Keratinocyte (primary cell): ENCODE measurements at regions not wholly inside any gene's neighbourhood (a gene's known extent, or its start where the extent isn't known, plus 50 kb on each side); places are given as distances from the start of the nearest gene placed in this dataset.

ENCODE experiments used
- DNase-seq: peaks from one replicate; pipeline ENCODE4 v3.0.0-alpha.2; 2011; ENCODE audit warnings: low read depth, missing footprints, low spot score
- FAIRE-seq: peaks from 2 replicates; lab custom pipeline; 2011; peaks lifted over from hg19 to GRCh38; lab: Jason Lieb, UNC
- H2AFZ ChIP-seq: 2 replicates; pipeline ENCODE4 v1.6.0; 2012; ENCODE audit warnings: low read length, control low read depth, inconsistent platforms; ENCODE audit not compliant: control insufficient read depth
- H3K27ac ChIP-seq: 2 replicates; pipeline ENCODE4 v1.5.1; 2011; ENCODE audit warnings: low read length; ENCODE audit not compliant: control insufficient read depth, insufficient read depth
- H3K27me3 ChIP-seq: 3 replicates; pipeline ENCODE4 v1.6.0; 2011; ENCODE audit warnings: low read length; ENCODE audit not compliant: control insufficient read depth, insufficient read depth; ENCODE audit errors: extremely low read depth
- H3K36me3 ChIP-seq, 2 experiments: 2 replicates in 1 of 2; 3 replicates in 1 of 2; pipeline ENCODE4 v1.5.1; 2011; ENCODE audit warnings: low read length in 2 of 2, mild to moderate bottlenecking in 1 of 2; ENCODE audit not compliant: control insufficient read depth in 2 of 2, insufficient read depth in 2 of 2; ENCODE audit errors: extremely low read depth in 1 of 2
- H3K4me1 ChIP-seq: 3 replicates; pipeline ENCODE4 v1.5.1; 2011; ENCODE audit warnings: low read length; ENCODE audit not compliant: control insufficient read depth, insufficient read depth; ENCODE audit errors: extremely low read depth
- H3K4me2 ChIP-seq: 3 replicates; pipeline ENCODE4 v1.6.0; 2011; ENCODE audit warnings: low read depth, low read length; ENCODE audit not compliant: control insufficient read depth, insufficient read depth; ENCODE audit errors: extremely low read depth
- H3K4me3 ChIP-seq, 3 experiments: fragments of 200-600 bp in 1 of 3; sonication (generic) in 1 of 3; 2 replicates in 2 of 3; 3 replicates in 1 of 3; pipeline ENCODE4 v1.5.1; 2011 to 2016; ENCODE audit warnings: low read length in 3 of 3, mild to moderate bottlenecking in 3 of 3, control low read depth in 2 of 3, inconsistent platforms in 1 of 3, low read depth in 1 of 3, mixed read lengths in 1 of 3, mixed run types in 1 of 3, moderate library complexity in 1 of 3; ENCODE audit not compliant: control insufficient read depth in 2 of 3, insufficient read depth in 2 of 3; ENCODE audit errors: extremely low read depth in 1 of 3
- H3K79me2 ChIP-seq: 2 replicates; pipeline ENCODE4 v1.6.0; 2012; ENCODE audit warnings: low read length; ENCODE audit not compliant: control insufficient read depth, insufficient read depth
- H3K9ac ChIP-seq: 3 replicates; pipeline ENCODE4 v1.6.0; 2011; ENCODE audit warnings: low read length; ENCODE audit not compliant: control insufficient read depth, insufficient read depth; ENCODE audit errors: extremely low read depth
- H3K9me1 ChIP-seq: 3 replicates; pipeline ENCODE4 v1.6.0; 2011; ENCODE audit warnings: low read length; ENCODE audit not compliant: control insufficient read depth, insufficient read depth; ENCODE audit errors: extremely low read depth
- H3K9me3 ChIP-seq: 2 replicates; pipeline ENCODE4 v1.5.1; 2012; ENCODE audit warnings: low read depth, low read length; ENCODE audit not compliant: control insufficient read depth
- H4K20me1 ChIP-seq: 3 replicates; pipeline ENCODE4 v1.6.0; 2011; ENCODE audit warnings: low read length; ENCODE audit not compliant: control insufficient read depth, insufficient read depth; ENCODE audit errors: extremely low read depth
- EZH2 ChIP-seq: IDR thresholded peaks from one replicate; pipeline ENCODE4 v1.6.1; 2012; ENCODE audit warnings: inconsistent platforms, mild to moderate bottlenecking, low read length, moderate library complexity
- dilution Hi-C: fragments of 300-500 bp; cut with MboI; formaldehyde crosslinking; loops from one replicate; pipeline ENCODE4 v1.7.0; 2020; ENCODE audit warnings: low sequenced_read_pairs; ENCODE audit not compliant: extremely low pct_ligation_motif_present
- TF ChIP-seq, protein P1 (sequence below), 3 experiments: IDR thresholded peaks in 1 of 3; conservative IDR thresholded peaks in 1 of 3; optimal IDR thresholded peaks in 1 of 3; 2 replicates in 2 of 3; 3 replicates in 1 of 3; pipeline versions ENCODE3 to v1.5.1; 2011; ENCODE audit warnings: low read length in 3 of 3, mild to moderate bottlenecking in 3 of 3, moderate library complexity in 2 of 3, control low read depth in 1 of 3, inconsistent platforms in 1 of 3; ENCODE audit not compliant: insufficient read depth in 2 of 3; ENCODE audit errors: extremely low read depth in 1 of 3

DNA sequence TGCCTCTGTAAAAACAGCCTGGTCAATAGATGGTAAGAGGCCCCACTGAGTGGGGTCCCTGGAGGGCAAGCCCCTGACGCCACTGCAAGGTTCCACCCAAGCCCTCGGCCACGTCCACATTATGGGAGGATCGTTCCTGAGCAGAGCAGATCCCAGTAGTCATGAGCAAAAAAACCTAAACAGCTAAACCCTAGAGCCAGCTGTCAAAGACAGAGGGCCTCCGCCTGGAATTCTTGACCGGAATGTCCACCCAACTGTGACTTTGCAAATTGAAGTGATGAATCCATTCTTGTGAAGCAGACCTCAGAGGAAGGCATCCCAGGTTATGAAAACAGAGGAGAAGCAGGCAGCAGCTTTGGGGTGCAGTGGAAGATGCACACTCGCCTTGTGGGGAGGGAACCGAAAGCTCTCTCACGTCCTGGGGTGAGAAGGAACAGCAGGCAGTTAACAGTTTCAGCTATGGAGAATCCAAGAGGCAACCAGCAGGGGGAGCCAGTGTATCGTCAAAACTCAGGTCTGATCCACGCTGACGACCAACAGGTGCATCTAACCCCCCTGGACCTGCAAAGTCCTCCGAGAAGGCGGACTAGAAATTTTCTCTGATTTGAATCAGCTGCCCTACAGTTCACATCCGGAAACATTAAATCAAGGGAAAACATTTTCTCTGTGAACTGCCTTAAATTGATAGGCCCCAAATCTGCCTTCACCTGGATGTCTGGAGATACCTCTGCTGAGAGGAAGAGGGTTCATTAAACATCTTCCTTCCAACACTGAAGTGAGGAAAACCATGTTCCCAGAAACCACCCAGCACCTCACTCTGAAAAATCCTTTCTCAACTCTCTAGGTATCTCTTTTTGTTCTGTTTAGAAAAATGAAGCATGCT, 139.1 kb upstream of the PFKP start:
- H2AFZ ChIP-seq = no peak overlapping the region
- no peak overlapping the region for H3K9ac ChIP-seq
- no peaks in the 10 kb centered on the region for H3K9me3 ChIP-seq
- H3K79me2 ChIP-seq = no peaks in the 10 kb centered on the region
- TF ChIP-seq EZH2 = no peak
- TF ChIP-seq, protein P1, sequence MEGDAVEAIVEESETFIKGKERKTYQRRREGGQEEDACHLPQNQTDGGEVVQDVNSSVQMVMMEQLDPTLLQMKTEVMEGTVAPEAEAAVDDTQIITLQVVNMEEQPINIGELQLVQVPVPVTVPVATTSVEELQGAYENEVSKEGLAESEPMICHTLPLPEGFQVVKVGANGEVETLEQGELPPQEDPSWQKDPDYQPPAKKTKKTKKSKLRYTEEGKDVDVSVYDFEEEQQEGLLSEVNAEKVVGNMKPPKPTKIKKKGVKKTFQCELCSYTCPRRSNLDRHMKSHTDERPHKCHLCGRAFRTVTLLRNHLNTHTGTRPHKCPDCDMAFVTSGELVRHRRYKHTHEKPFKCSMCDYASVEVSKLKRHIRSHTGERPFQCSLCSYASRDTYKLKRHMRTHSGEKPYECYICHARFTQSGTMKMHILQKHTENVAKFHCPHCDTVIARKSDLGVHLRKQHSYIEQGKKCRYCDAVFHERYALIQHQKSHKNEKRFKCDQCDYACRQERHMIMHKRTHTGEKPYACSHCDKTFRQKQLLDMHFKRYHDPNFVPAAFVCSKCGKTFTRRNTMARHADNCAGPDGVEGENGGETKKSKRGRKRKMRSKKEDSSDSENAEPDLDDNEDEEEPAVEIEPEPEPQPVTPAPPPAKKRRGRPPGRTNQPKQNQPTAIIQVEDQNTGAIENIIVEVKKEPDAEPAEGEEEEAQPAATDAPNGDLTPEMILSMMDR (optimal IDR thresholded peaks at IDR 0.05 in 1 of 3, IDR thresholded peaks at IDR 0.05 in 1 of 3, conservative IDR thresholded peaks at IDR 0.05 in 1 of 3; ENCODE audit: extremely low read depth in 1 of 3, insufficient read depth in 2 of 3, low read length in 3 of 3) = peak; percentile 80 to 92 (median 85)
- H3K9me1 ChIP-seq = no peaks in the 10 kb centered on the region
- H3K4me3 ChIP-seq = no peak overlapping the region
- no peaks in the 10 kb centered on the region for H4K20me1 ChIP-seq
- H3K4me2 ChIP-seq = peak overlapping the region; percentile 31
- FAIRE-seq (peak; percentile 65), DNase-seq (peak; percentile 13)
- dilution Hi-C loops = no loop called here
- H3K4me1 ChIP-seq = no peaks in the 10 kb centered on the region
- H3K36me3 ChIP-seq = no peaks in the 10 kb centered on the region
- H3K27me3 ChIP-seq = no peaks in the 10 kb centered on the region
- H3K27ac ChIP-seq = no peak overlapping the region

DNA sequence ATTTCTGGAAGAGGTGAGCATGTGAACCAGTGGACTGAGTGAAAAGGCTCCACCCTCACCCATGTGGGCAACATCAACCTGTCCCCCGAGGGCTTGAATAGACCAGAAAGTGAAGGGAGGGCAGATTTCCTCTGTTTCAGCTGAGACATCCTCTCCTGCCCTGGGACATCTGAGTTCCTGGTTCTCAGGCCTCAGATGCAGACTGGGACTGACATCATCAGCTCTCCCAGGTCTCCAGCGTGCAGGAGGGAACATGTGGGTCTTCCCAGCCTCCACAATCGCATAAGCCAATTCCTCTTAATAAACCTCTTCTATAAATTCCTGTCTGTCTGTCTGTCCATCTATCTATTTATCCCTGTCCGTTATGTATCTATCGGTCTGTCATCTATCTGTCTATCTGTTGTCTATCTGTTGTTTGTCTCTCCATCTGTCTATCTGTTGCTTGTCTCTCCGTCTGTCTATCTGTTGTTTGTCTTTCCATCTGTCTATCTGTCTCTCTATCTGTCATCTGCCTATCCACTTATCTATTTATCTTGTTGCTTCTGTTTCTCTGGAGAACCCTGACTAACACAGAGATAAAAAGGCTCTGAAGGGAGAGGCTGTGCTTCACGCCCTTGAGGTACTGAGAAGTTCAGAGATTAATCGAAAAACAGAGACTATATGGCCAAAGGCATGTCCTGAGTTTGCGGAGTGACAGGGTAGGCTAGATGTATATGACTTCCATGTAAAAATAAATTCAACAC, 140.3 kb upstream of the PFKP start:
- TF ChIP-seq EZH2 = no peak
- TF ChIP-seq, protein P1 (optimal IDR thresholded peaks at IDR 0.05 in 1 of 3, IDR thresholded peaks at IDR 0.05 in 1 of 3, conservative IDR thresholded peaks at IDR 0.05 in 1 of 3; ENCODE audit: extremely low read depth in 1 of 3, insufficient read depth in 2 of 3, low read length in 3 of 3) = no peak
- Histone ChIP-seq H4K20me1 (no peaks in the 10 kb centered on the region), H3K9ac (no peak overlapping the region), H3K27ac (no peak overlapping the region), H3K27me3 (no peaks in the 10 kb centered on the region), H3K9me3 (no peaks in the 10 kb centered on the region), H3K4me3 (no peak overlapping the region), H3K4me2 (no peak overlapping the region), H2AFZ (no peak overlapping the region), H3K79me2 (no peaks in the 10 kb centered on the region), H3K4me1 (no peaks in the 10 kb centered on the region), H3K36me3 (no peaks in the 10 kb centered on the region), H3K9me1 (no peaks in the 10 kb centered on the region)
- FAIRE-seq (no peak), DNase-seq (no peak)
- dilution Hi-C loops = no loop called here
